Activated naive CD4-positive, alpha-beta T cell treated with anti-CD3 and anti-CD28 coated beads for 36 hours (primary cell): ENCODE measurements at regions not wholly inside any gene's neighbourhood (a gene's known extent, or its start where the extent isn't known, plus 50 kb on each side); places are given as distances from the start of the nearest gene placed in this dataset.
"Not testable (repeated sequence)": the region's sequence is repeated elsewhere in the genome, so short reads cannot be mapped to it uniquely, and the experiment has no call there.

ENCODE experiments used
- CTCF ChIA-PET: fragments of 350-600 bp; sonication (Branson Sonifier 250); formaldehyde crosslinking; loops from one replicate; lab custom pipeline; 2021; ENCODE audit warnings: antibody characterized with exemption; lab: Charles Lee
- DNase-seq: peaks from one replicate; pipeline ENCODE4 v3.0.0-alpha.2; 2020
- H3K27ac Mint-ChIP-seq: one replicate; pipeline ENCODE4 v1.8.0; 2021; ENCODE audit warnings: mild to moderate bottlenecking, mixed read lengths
- H3K27me3 Mint-ChIP-seq: one replicate; pipeline ENCODE4 v1.8.0; 2021; ENCODE audit warnings: low read depth, mixed read lengths
- H3K36me3 Mint-ChIP-seq: one replicate; pipeline ENCODE4 v1.8.0; 2021; ENCODE audit warnings: low read depth, mixed read lengths
- H3K4me1 Mint-ChIP-seq: one replicate; pipeline ENCODE4 v1.8.0; 2021; ENCODE audit warnings: low read depth, mixed read lengths
- H3K4me3 Mint-ChIP-seq: one replicate; pipeline ENCODE4 v1.8.0; 2021; ENCODE audit warnings: mild to moderate bottlenecking, moderate library complexity, mixed read lengths
- H3K9me3 Mint-ChIP-seq: one replicate; pipeline ENCODE4 v1.8.0; 2021; ENCODE audit warnings: mixed read lengths
- intact Hi-C: fragments of 100-400 bp; cut with micrococcal nuclease; formaldehyde crosslinking; loops from one replicate; pipeline ENCODE4 v1.15.1; 2023

DNA sequence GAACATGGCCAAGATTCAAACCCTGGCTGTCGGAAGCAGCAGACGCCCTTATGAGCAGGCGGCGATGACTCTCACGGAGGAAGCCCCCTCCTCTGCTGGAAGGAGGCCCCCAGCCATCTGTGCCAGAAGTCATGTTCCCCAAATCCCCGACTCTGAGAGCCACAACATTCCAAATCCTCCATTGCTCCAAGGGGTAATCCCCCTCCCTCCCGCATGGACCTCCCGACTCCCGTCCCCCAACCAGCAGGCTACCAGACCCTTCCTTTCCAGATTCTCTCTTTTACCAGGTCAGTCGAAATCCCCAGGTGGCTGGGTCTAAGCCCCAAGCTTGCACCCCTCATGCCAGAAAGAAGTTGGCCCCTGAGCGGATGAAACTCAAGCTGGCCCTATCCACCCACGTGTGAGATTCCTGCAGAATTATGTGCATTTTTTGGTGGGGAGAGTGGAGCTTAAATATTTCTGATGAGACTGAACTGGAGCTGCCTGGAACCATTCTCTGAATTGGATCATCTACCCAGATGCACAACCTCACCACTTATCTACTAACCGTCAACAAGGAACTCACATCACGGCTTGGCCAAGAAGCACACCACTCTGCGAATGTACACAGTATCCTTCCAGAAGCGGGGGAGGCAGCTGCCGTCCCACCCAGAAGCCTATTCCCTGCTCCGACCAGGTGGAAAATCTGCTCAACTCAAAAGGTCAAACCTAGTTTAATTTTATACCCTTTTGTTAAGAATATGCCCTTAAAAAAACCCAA, 283.5 kb downstream of the C16orf95 start:
- Mint-ChIP-seq H3K27me3 (no peaks in the 10 kb centered on the region), H3K27ac (no peak overlapping the region), H3K9me3 (peaks cover 4% of the 10 kb centered on the region), H3K4me1 (no peaks in the 10 kb centered on the region), H3K36me3 (no peaks in the 10 kb centered on the region), H3K4me3 (no peak overlapping the region)
- intact Hi-C loops, result no loop called here
- CTCF ChIA-PET, result no interaction called here
- no peak for DNase-seq

DNA sequence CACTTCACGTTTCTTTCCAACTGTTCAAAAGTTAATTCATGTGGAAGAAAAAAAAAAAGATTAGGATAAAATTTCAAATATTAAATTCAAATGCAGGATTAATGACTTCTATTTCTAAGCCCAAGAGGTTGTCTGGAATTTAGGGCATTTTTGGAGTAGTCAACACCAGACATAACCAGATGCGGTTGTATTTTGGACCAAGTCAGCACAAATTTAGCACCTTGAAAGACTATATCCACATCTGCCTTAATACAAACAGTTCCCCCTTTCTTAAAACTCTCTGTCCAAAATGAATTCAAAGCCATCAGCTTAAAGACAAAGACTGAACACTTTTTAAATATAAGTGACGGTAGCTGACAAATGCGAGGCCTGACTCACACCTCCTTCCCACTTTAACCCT, 282.9 kb downstream of the C16orf95 start:
- Mint-ChIP-seq H3K4me3 (no peak overlapping the region), H3K9me3 (peaks cover 4% of the 10 kb centered on the region), H3K4me1 (no peaks in the 10 kb centered on the region), H3K27me3 (no peaks in the 10 kb centered on the region), H3K27ac (no peak overlapping the region), H3K36me3 (no peaks in the 10 kb centered on the region)
- intact Hi-C loops, result no loop called here
- DNase-seq, result no peak
- CTCF ChIA-PET, result no interaction called here

- no peak overlapping the region for H3K4me3 Mint-ChIP-seq
- no peaks in the 10 kb centered on the region for H3K4me1 Mint-ChIP-seq
- H3K36me3 Mint-ChIP-seq, result no peaks in the 10 kb centered on the region
- H3K9me3 Mint-ChIP-seq, result no peaks in the 10 kb centered on the region
- CTCF ChIA-PET, result no interaction called here
- intact Hi-C loops, result no loop called here
- DNase-seq, result no peak
- H3K27ac Mint-ChIP-seq, result no peak overlapping the region
- H3K27me3 Mint-ChIP-seq, result no peaks in the 10 kb centered on the region
Observed at GRCh38 chr16:87035053-87035452, 282.1 kb downstream of the C16orf95 start.

GRCh38 chr16:87037012-87037411, 280.2 kb downstream of the C16orf95 start:
- no peak for DNase-seq
- no peak overlapping the region for H3K4me3 Mint-ChIP-seq
- no peak overlapping the region for H3K27ac Mint-ChIP-seq
- intact Hi-C loops, result no loop called here
- H3K9me3 Mint-ChIP-seq, result no peaks in the 10 kb centered on the region
- CTCF ChIA-PET, result no interaction called here
- no peaks in the 10 kb centered on the region for H3K27me3 Mint-ChIP-seq
- H3K36me3 Mint-ChIP-seq, result no peaks in the 10 kb centered on the region
- H3K4me1 Mint-ChIP-seq, result no peaks in the 10 kb centered on the region

GRCh38 chr16:87038528-87038927, 278.7 kb downstream of the C16orf95 start:
- H3K27me3 Mint-ChIP-seq, DNase-seq, H3K9me3 Mint-ChIP-seq, H3K4me3 Mint-ChIP-seq, H3K4me1 Mint-ChIP-seq, H3K27ac Mint-ChIP-seq, H3K36me3 Mint-ChIP-seq, intact Hi-C loops, CTCF ChIA-PET: not testable (repeated sequence)

GRCh38 chr16:87040169-87041117, 276.7 kb downstream of the C16orf95 start:
- H3K4me3 Mint-ChIP-seq, result no peak overlapping the region
- no peaks in the 10 kb centered on the region for H3K9me3 Mint-ChIP-seq
- H3K27ac Mint-ChIP-seq, result no peak overlapping the region
- CTCF ChIA-PET, result no interaction called here
- no peaks in the 10 kb centered on the region for H3K36me3 Mint-ChIP-seq
- DNase-seq, result no peak
- peaks cover 3% of the 10 kb centered on the region for H3K27me3 Mint-ChIP-seq
- intact Hi-C loops, result no loop called here
- no peaks in the 10 kb centered on the region for H3K4me1 Mint-ChIP-seq

DNA sequence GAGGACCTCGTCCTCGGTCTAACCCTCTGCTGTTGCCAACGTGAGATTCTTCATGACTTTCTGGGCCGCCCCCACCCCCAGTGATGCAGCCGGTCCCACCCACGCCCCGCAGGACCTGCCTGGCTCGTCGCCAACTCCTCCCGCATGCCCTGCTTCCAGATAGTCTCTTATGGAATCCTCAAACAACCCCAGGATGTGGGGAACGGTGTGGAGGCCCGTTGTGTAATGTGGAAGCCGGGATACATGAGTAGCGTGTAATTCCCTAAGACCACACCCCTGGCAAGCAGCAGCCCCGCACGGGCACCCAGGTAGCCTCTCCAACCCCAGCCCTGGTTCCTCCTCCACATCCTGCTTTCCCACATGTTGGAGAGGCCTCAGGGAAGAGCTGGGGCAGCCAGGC, 275.9 kb downstream of the C16orf95 start:
- Mint-ChIP-seq H3K36me3 (no peaks in the 10 kb centered on the region), H3K4me1 (no peaks in the 10 kb centered on the region), H3K27me3 (peaks cover 3% of the 10 kb centered on the region), H3K27ac (no peak overlapping the region), H3K9me3 (no peaks in the 10 kb centered on the region), H3K4me3 (no peak overlapping the region)
- no peak for DNase-seq
- intact Hi-C loops, result no loop called here
- CTCF ChIA-PET, result interaction anchor here (1.8 kb wide), 1 partner anchor 21 kb away, joined by 3 read pairs; no protein-coding TSS in a partner anchor

DNA sequence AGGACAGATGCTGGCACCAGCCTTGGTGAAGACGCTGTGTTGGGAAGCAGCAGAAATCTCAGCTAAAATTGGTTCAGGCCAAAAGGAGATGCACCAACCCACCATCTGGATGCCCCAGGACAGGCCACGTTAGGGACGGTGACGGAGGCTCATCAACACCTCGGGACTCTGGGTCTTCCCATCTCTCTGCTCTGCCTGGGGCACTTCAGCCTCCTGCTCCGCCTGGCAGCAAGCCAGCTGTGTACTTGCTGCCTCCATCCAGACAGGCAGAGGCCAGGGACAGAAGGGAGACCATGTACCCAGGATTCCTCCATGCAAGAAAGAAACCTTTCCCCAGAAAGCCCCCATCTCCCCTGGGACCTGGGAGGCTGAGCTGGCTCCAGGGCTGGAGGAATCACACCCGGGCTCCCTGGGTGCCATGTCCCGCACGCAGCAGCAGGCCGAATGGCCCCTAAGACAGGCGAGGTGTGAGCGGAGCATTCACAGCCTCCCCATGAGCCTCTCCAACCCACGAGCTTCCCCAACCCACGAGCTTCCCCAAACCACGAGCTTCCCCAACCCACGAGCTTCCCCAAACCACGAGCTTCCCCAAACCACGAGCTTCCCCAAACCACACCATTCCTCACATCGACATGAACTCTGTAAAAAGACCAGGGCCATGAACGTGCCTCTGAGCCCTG, 274.5 kb downstream of the C16orf95 start:
- CTCF ChIA-PET, result interaction anchor here (1.8 kb wide), 1 partner anchor 20 kb away, joined by 3 read pairs; no protein-coding TSS in a partner anchor
- H3K27me3 Mint-ChIP-seq, result peaks cover 3% of the 10 kb centered on the region

DNA sequence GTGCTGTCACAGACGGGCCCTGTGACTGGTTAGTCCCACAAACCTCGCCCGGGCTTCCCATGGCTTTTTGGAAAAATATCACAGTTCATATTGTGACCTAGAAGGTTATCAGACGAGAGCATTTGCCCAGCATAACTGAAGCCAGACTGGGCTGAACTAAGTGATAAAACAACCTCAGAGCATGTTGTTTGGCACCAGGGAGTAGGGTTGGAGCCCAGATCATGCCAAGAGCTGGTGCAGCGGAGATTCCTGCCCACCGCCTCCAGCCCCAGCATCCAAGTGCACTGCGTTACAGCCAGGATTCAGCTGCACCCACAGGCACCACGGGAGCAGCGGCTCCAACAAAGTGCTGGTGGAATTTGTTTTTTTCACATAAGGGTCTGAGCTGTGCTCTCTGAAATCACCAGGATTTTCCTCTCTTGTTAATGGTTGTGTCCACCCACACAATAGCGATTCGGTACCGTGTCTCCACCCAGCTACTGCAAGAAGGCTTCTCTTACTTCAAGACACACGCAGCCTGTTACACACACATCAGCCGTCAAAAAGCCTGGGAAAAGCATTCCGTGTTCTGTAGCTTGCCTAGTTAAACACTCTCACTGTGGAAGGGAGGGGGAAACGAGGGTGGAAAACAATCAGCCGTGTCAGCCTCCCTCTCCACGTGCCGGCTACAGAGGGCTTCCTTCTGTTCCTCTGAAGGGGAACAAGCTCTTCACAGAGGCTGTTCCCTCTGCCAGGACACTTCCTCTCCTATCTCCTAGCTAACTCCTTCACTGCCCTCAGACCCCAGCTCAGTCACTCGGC, 273.8 kb downstream of the C16orf95 start:
- CTCF ChIA-PET, result interaction anchor here (0.6 to 1.8 kb wide), 2 partner anchors 19 kb away, joined by 3 read pairs; no protein-coding TSS in a partner anchor
- no peak for DNase-seq
- Mint-ChIP-seq H3K27me3 (peaks cover 3% of the 10 kb centered on the region), H3K36me3 (no peaks in the 10 kb centered on the region), H3K4me3 (no peak overlapping the region), H3K27ac (no peak overlapping the region), H3K9me3 (no peaks in the 10 kb centered on the region), H3K4me1 (no peaks in the 10 kb centered on the region)
- intact Hi-C loops, result no loop called here

More for the DNA sequence above, 274.5 kb downstream of the C16orf95 start:
- Mint-ChIP-seq H3K27ac (no peak overlapping the region), H3K4me1 (no peaks in the 10 kb centered on the region), H3K36me3 (no peaks in the 10 kb centered on the region), H3K4me3 (no peak overlapping the region), H3K9me3 (no peaks in the 10 kb centered on the region)
- DNase-seq, result no peak
- intact Hi-C loops, result no loop called here

DNA sequence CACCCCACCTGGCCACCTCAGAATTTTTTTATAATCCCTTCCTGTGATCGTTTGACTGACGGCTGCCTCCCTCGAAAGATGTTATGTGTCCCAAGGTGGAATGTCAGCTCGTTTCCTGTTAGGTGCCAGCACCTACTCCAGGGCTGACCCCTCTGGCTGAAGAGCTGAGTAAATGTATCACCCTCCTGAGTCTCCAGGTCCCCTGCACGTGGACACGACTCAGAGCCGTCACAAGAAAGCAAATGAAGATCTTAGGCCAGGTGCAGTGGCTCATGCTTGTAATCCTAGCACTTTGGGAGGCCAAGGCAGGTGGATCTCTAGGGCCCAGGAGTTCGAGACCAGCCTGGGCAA, 273.2 kb downstream of the C16orf95 start:
- CTCF ChIA-PET, result interaction anchor here (0.6 kb wide), 1 partner anchor 18 kb away, joined by 3 read pairs; no protein-coding TSS in a partner anchor

DNA sequence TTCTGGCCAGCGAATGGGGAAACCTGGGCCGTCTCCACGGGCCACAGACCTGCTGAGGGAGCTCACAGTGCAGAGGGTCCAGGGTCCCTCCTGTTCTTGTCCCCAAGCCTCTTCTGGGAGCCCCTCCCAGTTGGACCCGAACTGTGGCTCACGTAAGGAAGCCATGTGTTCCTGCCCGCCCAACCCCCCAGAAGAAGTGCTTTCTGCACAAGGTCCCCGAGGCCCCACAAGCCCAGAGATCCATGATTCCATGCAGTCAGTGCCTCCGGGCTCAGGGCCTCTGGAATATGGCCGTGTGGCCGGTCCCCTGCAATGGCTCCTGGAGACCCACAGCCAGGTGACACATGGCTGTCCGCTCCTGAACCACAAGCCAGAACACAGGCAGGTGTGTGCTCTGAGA, 272.4 kb downstream of the C16orf95 start:
- CTCF ChIA-PET, result no interaction called here
- DNase-seq, result no peak
- peaks cover 4% of the 10 kb centered on the region for H3K27me3 Mint-ChIP-seq
- H3K36me3 Mint-ChIP-seq, result no peaks in the 10 kb centered on the region
- H3K27ac Mint-ChIP-seq, result no peak overlapping the region
- no peaks in the 10 kb centered on the region for H3K4me1 Mint-ChIP-seq
- no peak overlapping the region for H3K4me3 Mint-ChIP-seq
- H3K9me3 Mint-ChIP-seq, result no peaks in the 10 kb centered on the region
- intact Hi-C loops, result no loop called here

More for the DNA sequence above, 273.2 kb downstream of the C16orf95 start:
- DNase-seq, result no peak
- Mint-ChIP-seq H3K4me1 (no peaks in the 10 kb centered on the region), H3K9me3 (no peaks in the 10 kb centered on the region), H3K27me3 (peaks cover 3% of the 10 kb centered on the region), H3K36me3 (no peaks in the 10 kb centered on the region), H3K27ac (no peak overlapping the region), H3K4me3 (no peak overlapping the region)
- intact Hi-C loops, result no loop called here
